ENCODE measurements at regions not wholly inside any gene's neighbourhood (a gene's known extent, or its start where the extent isn't known, plus 50 kb on each side); places are given as distances from the start of the nearest gene placed in this dataset.

DNA sequence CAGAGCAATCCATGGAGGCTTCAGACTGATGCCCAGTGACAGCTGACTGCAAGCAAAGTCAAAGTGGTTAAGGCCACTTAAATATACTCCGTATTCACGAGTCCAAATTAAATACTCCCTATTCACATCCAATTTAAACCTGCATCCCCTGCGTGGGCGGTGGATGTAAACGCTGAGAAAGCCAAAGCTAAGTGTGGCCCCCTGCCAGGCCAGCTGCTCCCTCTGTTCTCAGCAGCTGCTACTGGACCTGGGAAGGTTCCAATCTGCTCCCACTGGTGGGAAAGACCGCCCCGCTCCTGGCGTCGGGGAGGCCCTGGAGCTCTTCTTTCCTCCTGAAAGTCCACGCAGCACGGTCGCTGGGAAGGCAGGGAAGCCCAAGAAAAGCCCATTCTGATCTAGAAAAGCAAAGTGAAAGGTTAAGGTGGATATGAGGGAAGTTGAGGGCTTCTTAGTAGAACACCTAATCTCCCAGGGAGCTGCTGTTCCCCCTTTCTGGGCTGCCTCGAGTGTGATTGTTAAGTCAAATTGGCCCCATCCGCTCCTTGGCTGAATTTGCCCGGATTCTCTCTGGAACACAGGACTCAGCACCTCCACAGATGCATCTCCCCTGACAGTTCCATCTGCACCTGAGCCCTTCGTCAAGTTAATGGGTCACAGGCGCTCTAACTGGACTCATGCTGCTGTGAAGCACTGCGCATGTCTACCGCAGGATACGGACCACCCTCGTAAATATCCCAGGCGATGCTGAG is 205.5 kb downstream of the USP12 start:
- TF ChIP-seq, protein P1, sequence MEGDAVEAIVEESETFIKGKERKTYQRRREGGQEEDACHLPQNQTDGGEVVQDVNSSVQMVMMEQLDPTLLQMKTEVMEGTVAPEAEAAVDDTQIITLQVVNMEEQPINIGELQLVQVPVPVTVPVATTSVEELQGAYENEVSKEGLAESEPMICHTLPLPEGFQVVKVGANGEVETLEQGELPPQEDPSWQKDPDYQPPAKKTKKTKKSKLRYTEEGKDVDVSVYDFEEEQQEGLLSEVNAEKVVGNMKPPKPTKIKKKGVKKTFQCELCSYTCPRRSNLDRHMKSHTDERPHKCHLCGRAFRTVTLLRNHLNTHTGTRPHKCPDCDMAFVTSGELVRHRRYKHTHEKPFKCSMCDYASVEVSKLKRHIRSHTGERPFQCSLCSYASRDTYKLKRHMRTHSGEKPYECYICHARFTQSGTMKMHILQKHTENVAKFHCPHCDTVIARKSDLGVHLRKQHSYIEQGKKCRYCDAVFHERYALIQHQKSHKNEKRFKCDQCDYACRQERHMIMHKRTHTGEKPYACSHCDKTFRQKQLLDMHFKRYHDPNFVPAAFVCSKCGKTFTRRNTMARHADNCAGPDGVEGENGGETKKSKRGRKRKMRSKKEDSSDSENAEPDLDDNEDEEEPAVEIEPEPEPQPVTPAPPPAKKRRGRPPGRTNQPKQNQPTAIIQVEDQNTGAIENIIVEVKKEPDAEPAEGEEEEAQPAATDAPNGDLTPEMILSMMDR (IDR thresholded peaks at IDR 0.05; ENCODE audit: extremely low read depth, missing control alignments), result no peak
- DNase-seq (ENCODE audit: low spot score), result no peak

DNA sequence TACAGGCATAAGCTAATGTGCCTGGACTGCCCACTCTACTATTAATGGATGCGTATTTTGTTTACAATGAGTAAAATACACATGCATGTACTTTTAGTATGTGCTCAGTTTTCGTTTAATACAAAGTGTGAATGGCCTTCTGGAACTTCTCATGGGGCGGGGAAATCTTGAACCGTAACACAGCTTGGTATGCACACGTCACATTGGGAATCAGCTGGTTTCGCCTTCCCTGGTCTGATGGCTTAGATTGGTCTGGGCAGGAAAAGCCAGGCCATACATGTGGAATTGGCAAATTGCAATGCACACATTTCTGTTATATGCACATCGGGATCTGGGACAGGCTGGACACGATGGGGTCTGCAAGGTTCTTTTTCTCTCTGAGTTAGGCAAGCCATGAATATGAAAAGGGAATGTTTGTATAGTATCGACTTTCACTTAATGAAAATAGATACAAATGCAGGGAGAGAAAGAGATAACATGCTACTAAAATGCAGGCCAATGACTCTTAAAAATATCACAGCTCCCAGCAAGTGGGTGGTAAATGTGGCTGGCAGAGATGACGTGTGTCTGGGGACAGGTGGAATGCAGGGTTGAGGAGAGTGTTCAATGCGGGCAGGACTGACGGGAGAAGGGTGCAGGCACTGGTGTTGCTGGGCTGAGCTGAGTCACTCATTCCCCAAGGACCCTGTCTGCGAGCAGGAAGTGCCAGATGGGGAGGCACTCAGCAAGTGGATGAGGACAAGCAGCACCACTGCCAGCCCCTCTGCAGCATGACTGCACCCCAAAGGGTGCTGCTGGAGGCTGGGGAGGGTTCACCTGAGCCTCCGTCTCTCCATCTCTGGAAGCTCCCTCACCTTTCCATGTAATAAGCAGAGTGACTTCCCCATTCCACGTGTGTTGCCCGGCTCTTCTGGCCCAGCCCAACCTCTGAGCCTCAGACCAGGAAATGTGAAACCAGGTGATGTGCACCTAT is 204.0 kb upstream of the GPR12 start:
- no peak for DNase-seq (ENCODE audit: low spot score)
- TF ChIP-seq, protein P1 (IDR thresholded peaks at IDR 0.05; ENCODE audit: extremely low read depth, missing control alignments), result no peak

DNA sequence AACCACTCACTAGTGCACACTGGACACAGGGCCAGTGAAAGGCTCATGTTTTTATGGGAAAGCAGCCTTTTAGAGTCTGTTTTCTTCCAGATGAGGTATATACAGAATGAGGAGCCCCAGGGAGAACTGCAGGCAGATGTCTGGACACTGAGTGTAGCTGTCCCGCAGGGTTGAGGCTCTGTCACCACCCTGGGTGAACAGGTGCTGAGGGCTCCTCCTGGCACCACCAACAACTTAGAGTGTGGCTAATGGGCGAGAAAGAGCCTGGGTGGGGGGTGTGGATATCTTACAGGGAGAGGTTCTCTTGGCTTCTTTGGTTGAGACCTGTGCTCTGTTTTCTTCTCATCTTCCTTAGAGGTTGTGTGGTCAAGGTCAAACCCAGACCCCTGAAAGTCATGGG is 202.1 kb upstream of the GPR12 start:
- DNase-seq (ENCODE audit: low spot score), result no peak
- TF ChIP-seq, protein P1 (IDR thresholded peaks at IDR 0.05; ENCODE audit: extremely low read depth, missing control alignments), result no peak

DNA sequence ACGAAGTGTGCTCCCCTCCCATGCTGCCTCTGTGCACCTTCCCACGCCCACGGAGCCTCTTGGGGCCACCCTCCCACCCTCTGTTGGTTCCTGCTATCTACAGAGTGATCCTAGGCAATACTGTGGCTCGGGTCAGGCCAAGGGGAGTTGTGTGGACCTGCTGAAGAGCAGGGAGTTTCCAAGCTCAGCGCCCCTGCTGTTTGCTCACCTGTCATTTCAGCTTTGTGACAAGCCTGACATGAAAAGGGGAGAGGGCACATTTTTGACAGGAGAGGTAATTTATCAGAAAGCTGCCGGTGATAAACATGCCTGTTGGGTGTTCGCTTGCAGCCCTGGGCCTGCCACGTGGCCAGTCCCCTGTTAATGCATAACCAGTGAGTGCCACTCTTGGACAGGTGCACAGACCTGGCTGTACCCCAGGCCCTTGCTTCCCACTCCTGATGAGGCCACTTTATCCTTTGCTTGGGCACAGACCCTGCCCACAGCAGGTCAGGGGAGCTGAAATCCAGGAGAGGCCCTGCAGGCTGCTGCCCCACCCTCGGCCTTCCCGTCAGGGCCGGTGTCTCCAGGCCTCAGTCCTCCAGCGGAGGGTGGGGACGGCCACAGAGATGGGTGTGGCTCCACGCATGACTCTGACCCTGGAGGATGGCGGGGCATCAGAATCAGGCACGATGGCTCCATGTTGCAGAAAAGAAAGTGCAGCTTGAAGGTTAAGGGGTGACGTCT is 201.5 kb upstream of the GPR12 start:
- TF ChIP-seq, protein P1 (IDR thresholded peaks at IDR 0.05; ENCODE audit: extremely low read depth, missing control alignments), result no peak
- DNase-seq (ENCODE audit: low spot score), result no peak

DNA sequence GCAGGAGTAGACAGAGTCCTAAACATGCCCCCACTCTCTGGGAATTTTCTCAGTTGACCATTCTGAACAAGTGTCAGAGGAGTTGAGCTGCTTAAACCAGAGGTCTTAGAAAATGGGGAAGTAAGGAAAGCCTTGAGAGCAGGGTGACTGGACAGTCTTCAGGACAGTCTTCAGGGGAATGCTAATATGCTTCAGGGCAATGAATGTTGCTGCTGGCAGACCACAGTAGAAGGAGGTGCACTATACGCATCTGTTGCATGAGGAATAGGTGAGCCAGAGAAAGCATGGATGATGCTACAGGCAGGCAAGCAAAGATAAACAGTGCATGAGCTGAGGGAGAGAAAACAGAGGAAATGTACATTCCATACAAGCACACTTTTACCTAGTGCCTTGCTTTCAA is 196.6 kb upstream of the GPR12 start:
- no peak for DNase-seq (ENCODE audit: low spot score)
- TF ChIP-seq, protein P1 (IDR thresholded peaks at IDR 0.05; ENCODE audit: extremely low read depth, missing control alignments), result no peak

DNA sequence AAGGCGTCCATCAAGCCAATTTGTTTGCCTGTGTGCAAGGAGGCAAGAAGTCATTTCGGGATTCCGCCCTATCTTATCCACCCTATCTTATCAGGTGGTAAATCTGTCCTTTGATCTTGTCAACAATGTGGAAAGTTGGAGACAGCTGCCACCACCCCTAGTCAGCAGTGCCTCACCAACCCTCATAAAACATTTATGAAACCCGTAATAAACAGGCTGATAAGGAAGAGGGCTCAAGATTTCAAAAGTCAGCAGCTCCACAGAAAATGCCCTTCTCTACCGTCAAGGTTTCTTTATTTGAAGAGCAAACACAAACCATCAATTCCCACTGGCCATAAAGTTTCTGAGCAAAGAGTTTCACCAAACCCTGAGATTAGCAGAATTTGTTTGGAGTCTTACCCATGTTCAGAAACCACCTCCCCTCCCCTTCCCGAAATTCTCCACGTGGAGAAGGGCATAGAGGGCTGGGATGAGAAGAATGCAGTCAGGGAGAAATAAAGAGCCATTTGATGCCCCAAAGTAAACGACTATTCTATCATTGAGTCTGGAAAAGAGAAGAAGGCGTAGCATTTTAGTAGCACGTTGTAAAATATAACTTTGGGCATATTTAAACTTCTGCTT is 196.0 kb upstream of the GPR12 start:
- TF ChIP-seq, protein P1 (IDR thresholded peaks at IDR 0.05; ENCODE audit: extremely low read depth, missing control alignments), result no peak

More for the DNA sequence above, 196.0 kb upstream of the GPR12 start:
- no peak for DNase-seq (ENCODE audit: low spot score)

All from GM20000 (cell line).